SH-SY5Y (cell line): ENCODE measurements at regions not wholly inside any gene's neighbourhood (a gene's known extent, or its start where the extent isn't known, plus 50 kb on each side); places are given as distances from the start of the nearest gene placed in this dataset.

ENCODE experiments used
- GATA2 ChIP-seq: IDR thresholded peaks from 2 replicates; pipeline ENCODE4 v1.6.1; 2011; ENCODE audit warnings: mild to moderate bottlenecking, low read depth, low read length
- GATA3 ChIP-seq: IDR thresholded peaks from 2 replicates; pipeline ENCODE4 v1.6.1; 2011; ENCODE audit warnings: low read depth, mild to moderate bottlenecking, low read length, moderate library complexity

DNA sequence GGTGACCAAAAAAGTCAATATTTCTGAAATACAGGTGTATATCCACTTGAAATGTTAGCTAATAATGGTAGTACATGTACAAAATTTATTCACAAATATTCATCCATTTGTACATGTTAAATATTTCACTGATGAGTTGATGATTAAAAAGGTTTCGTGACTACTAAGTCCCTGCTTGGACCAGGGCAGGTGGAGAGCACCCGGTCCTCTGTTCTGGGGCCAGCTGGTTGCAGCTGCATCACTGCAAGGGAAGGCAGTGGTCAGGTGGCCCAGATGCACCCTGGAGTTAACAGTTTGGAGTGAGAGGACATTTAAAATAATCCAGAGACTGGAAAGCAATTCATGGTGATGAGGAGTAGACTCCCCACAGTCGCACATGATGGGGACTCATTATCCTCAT is 141.2 kb downstream of the ZBTB18 start:
- TF ChIP-seq GATA2 (no peak), GATA3 (no peak)
